ENCODE measurements at regions not wholly inside any gene's neighbourhood (a gene's known extent, or its start where the extent isn't known, plus 50 kb on each side); places are given as distances from the start of the nearest gene placed in this dataset.

DNA sequence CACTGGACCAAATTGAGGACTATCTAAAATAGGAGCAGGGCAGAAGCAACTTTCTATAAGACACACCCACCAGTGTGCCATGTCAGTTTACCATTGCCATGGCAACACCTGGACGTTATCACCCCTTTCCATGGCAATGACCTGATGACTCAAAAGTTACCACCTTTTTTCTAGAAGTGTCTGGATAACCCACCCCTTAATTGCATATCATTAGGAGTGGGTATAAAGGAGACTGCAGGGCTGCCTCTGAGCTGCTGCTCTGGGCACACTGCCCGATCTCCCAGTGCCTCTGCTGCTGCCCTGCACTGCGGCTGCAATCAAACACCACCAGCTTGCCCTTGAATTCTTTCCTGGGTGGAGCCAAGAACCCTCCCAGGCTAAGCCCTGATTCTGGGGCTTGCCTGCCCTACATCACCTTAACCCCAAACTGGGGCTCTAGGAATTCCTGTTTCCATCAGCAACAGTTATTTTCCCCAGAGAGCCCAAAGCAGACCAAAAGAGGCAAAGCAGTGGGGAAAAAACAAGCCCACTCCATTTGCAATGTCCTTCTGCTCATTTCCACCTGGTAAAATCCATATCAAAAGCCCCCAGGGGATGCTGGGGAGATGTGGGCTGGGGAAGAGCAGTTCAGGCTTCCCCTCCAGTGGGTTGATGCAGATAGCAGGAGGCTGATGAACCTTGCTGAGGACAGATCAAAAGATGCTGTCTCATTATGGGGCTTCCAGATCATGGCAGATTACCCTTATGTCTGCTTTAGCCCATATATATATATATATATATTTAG is 129.5 kb upstream of the NCOR2 start:
- H3K4me1 ChIP-seq (ENCODE audit: control insufficient read depth in 1 of 2, insufficient read depth in 2 of 2, low read length in 2 of 2), result peaks cover 0 to 3% of the 10 kb centered on the region in 2 donors
- H3K27me3 ChIP-seq (ENCODE audit: control insufficient read depth in 1 of 2, insufficient read depth in 2 of 2, low read length in 2 of 2), result no peaks in the 10 kb centered on the region
- H3K36me3 ChIP-seq (ENCODE audit: control insufficient read depth in 1 of 2, insufficient read depth in 2 of 2, low read length in 2 of 2), result no peaks in the 10 kb centered on the region
- no peak overlapping the region for H3K27ac ChIP-seq (ENCODE audit: low read depth, low read length)
- H3K9me3 ChIP-seq (ENCODE audit: control insufficient read depth in 1 of 2, low read length in 2 of 2), result peaks cover 0 to 8% of the 10 kb centered on the region in 2 donors
- no peak overlapping the region for H3K4me3 ChIP-seq (ENCODE audit: low read depth in 1 of 2, low read length in 2 of 2)
- no peak overlapping the region for H3K9ac ChIP-seq (ENCODE audit: low read depth in 1 of 2, low read length in 2 of 2)

DNA sequence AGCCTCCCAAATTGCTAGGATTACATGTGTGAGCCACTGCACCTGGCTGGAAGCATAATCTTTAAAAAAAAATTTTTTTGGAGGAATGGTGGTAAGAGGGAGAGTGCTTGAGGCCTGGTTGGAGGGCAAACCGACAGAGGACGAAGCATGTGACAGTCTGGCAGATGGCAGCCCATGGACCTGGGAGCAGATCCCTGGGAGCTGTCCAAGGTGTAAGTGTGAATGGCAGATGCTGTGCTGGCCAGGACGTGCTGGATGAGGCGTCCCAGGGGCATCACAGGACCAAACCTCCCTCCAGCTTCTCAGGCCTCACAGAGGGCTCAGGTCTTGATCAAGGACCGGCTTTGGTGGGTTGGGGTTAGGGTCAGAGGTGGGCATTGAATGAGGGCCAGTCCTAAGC is 128.4 kb upstream of the NCOR2 start:
- no peak overlapping the region for H3K27ac ChIP-seq (ENCODE audit: low read depth, low read length)
- H3K27me3 ChIP-seq (ENCODE audit: control insufficient read depth in 1 of 2, insufficient read depth in 2 of 2, low read length in 2 of 2), result no peaks in the 10 kb centered on the region
- no peak overlapping the region for H3K4me3 ChIP-seq (ENCODE audit: low read depth in 1 of 2, low read length in 2 of 2)
- H3K9me3 ChIP-seq (ENCODE audit: control insufficient read depth in 1 of 2, low read length in 2 of 2), result peaks cover 0 to 10% of the 10 kb centered on the region in 2 donors
- no peak overlapping the region for H3K9ac ChIP-seq (ENCODE audit: low read depth in 1 of 2, low read length in 2 of 2)
- no peaks in the 10 kb centered on the region for H3K36me3 ChIP-seq (ENCODE audit: control insufficient read depth in 1 of 2, insufficient read depth in 2 of 2, low read length in 2 of 2)
- H3K4me1 ChIP-seq (ENCODE audit: control insufficient read depth in 1 of 2, insufficient read depth in 2 of 2, low read length in 2 of 2), result peaks cover 0 to 3% of the 10 kb centered on the region in 2 donors

DNA sequence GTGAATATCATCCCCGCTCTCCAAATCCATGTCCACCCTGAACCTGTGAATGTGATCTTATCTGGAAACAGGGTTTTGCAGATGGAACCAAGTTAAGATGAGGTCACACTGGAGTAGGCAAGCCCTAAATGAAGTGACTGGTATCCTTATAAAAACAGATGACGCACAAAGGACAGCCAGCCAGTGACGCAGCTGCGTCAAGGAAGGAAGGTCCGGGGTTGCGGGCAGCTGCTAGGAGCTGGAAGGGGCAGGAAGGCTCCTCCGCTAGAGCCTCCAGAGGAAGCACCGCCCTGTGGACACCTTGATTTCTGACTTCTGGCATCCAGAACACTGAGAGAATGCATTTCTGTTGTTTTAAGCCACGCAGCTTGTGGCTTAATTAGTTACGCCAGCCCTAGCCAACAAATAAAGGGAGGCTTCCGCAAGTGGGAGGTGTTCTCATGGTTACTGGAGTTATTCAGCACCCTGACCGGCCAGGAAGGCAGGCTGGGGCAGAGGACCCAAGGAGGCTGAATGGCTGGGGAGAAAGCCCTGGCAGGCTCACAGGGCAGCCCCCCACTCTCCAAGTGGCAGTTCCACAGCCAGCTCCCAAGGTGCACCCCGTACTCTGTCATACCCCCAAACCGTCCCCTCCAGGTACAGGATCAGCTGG is 127.6 kb upstream of the NCOR2 start:
- Histone ChIP-seq H3K9ac (ENCODE audit: low read depth in 1 of 2, low read length in 2 of 2) (no peak overlapping the region), H3K4me3 (ENCODE audit: low read depth in 1 of 2, low read length in 2 of 2) (no peak overlapping the region), H3K9me3 (ENCODE audit: control insufficient read depth in 1 of 2, low read length in 2 of 2) (peaks cover 0 to 10% of the 10 kb centered on the region in 2 donors), H3K36me3 (ENCODE audit: control insufficient read depth in 1 of 2, insufficient read depth in 2 of 2, low read length in 2 of 2) (no peaks in the 10 kb centered on the region), H3K4me1 (ENCODE audit: control insufficient read depth in 1 of 2, insufficient read depth in 2 of 2, low read length in 2 of 2) (peaks cover 0 to 3% of the 10 kb centered on the region in 2 donors), H3K27me3 (ENCODE audit: control insufficient read depth in 1 of 2, insufficient read depth in 2 of 2, low read length in 2 of 2) (no peaks in the 10 kb centered on the region), H3K27ac (ENCODE audit: low read depth, low read length) (no peak overlapping the region)

DNA sequence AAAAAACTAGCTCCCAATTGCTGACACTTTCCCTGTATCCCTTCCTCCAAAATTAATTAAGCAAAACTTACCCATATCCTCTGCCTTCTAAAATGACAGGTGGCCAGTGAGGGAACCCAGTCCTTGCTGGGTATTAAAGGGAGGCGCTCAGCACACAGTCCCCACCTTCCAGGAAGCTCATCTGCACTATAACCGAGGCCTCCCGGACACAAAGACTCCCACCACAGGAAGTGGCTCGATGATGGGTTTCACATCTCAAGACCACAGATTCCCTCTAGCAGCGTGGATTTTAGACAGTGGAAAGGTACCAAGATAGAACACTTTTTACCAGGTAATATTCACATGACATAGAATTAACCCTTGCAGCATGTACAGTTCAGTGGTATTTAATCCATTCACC is 126.8 kb upstream of the NCOR2 start:
- Histone ChIP-seq H3K27ac (ENCODE audit: low read depth, low read length) (no peak overlapping the region), H3K4me1 (ENCODE audit: control insufficient read depth in 1 of 2, insufficient read depth in 2 of 2, low read length in 2 of 2) (peaks cover 0 to 3% of the 10 kb centered on the region in 2 donors)

DNA sequence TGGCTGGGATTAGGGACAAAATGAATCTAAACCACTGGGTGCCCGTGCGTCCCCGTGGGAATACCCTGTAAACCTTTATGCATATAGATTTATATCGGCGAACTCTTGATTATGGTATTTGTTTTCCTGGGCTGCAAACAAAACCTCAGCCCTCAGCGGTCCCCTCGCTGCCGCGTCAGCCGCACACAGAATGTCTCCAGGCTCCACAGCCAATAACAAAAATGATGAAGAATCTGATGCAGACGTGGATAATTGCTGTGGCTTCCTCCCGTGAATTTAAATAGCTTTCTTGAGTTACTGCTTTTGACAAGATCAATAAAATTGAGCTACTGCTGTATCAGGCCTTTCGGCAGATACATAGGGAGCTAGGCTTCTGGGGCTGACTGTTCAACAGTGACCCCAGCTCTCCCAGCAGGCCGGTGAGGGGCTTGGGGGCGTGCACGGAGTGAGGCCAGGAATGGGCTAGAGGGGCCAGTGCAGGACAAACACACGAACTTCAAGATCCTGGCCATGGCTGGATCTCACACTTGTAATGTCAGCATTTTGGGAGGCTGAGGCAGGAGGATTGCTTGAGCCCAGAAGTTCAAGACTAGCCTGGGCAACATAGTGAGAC is 125.8 kb upstream of the NCOR2 start:
- no peaks in the 10 kb centered on the region for H3K4me1 ChIP-seq (ENCODE audit: control insufficient read depth in 1 of 2, insufficient read depth in 2 of 2, low read length in 2 of 2)
- H3K27ac ChIP-seq (ENCODE audit: low read depth, low read length), result no peak overlapping the region
- H3K27me3 ChIP-seq (ENCODE audit: control insufficient read depth in 1 of 2, insufficient read depth in 2 of 2, low read length in 2 of 2), result peaks cover 0 to 3% of the 10 kb centered on the region in 2 donors
- H3K9me3 ChIP-seq (ENCODE audit: control insufficient read depth in 1 of 2, low read length in 2 of 2), result peaks cover 0 to 10% of the 10 kb centered on the region in 2 donors
- H3K36me3 ChIP-seq (ENCODE audit: control insufficient read depth in 1 of 2, insufficient read depth in 2 of 2, low read length in 2 of 2), result no peaks in the 10 kb centered on the region
- no peak overlapping the region for H3K4me3 ChIP-seq (ENCODE audit: low read depth in 1 of 2, low read length in 2 of 2)
- H3K9ac ChIP-seq (ENCODE audit: low read depth in 1 of 2, low read length in 2 of 2), result no peak overlapping the region

More for the DNA sequence above, 126.8 kb upstream of the NCOR2 start:
- no peaks in the 10 kb centered on the region for H3K36me3 ChIP-seq (ENCODE audit: control insufficient read depth in 1 of 2, insufficient read depth in 2 of 2, low read length in 2 of 2)
- peaks cover 0 to 10% of the 10 kb centered on the region in 2 donors for H3K9me3 ChIP-seq (ENCODE audit: control insufficient read depth in 1 of 2, low read length in 2 of 2)
- no peak overlapping the region for H3K9ac ChIP-seq (ENCODE audit: low read depth in 1 of 2, low read length in 2 of 2)
- no peaks in the 10 kb centered on the region for H3K27me3 ChIP-seq (ENCODE audit: control insufficient read depth in 1 of 2, insufficient read depth in 2 of 2, low read length in 2 of 2)
- H3K4me3 ChIP-seq (ENCODE audit: low read depth in 1 of 2, low read length in 2 of 2), result no peak overlapping the region

DNA sequence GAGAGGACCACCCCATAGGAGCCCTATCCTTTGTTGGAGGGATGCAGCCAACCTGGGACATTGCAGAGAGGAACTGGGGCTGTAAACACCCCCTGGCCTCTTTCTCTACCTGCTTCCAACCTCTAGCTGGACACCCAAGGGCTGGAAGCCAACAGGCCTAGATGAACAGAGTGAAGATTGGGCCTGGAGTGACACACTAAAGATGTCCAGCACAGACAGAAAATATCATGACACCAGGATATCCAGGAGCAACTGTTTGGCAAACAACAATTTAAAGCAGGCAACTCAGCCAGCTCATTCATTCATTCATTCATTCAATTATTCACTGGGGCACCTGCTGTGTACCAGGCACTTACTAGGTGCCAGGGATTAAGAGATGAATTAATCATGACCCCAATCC is 125.0 kb upstream of the NCOR2 start:
- H3K27ac ChIP-seq (ENCODE audit: low read depth, low read length), result no peak overlapping the region
- H3K4me1 ChIP-seq (ENCODE audit: control insufficient read depth in 1 of 2, insufficient read depth in 2 of 2, low read length in 2 of 2), result peaks cover 5 to 7% of the 10 kb centered on the region in 2 donors
- peaks cover 0 to 10% of the 10 kb centered on the region in 2 donors for H3K9me3 ChIP-seq (ENCODE audit: control insufficient read depth in 1 of 2, low read length in 2 of 2)
- H3K9ac ChIP-seq (ENCODE audit: low read depth in 1 of 2, low read length in 2 of 2), result no peak overlapping the region
- H3K27me3 ChIP-seq (ENCODE audit: control insufficient read depth in 1 of 2, insufficient read depth in 2 of 2, low read length in 2 of 2), result peaks cover 0 to 3% of the 10 kb centered on the region in 2 donors
- H3K36me3 ChIP-seq (ENCODE audit: control insufficient read depth in 1 of 2, insufficient read depth in 2 of 2, low read length in 2 of 2), result no peaks in the 10 kb centered on the region
- H3K4me3 ChIP-seq (ENCODE audit: low read depth in 1 of 2, low read length in 2 of 2), result no peak overlapping the region

DNA sequence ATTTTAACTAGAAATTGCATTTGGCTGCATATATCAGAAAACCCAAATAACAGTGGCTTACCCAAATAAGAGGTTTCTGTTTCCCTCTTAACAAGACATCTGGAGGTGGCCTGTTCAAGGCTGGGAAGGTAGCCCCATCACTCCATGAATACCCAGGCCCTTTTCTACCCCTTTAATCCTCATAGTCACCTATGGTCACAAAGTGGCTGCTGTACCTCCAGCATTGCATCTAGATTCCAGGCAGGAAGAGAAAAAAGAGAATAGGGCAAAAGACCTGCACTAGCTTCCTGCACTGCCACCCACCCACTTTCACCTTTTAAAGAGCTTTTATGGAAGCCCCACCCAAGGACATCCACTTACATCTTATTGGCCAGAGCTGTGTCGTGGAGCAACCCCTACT is 124.0 kb upstream of the NCOR2 start:
- H3K9ac ChIP-seq (ENCODE audit: low read depth in 1 of 2, low read length in 2 of 2), result no peak overlapping the region
- peaks cover 5 to 7% of the 10 kb centered on the region in 2 donors for H3K4me1 ChIP-seq (ENCODE audit: control insufficient read depth in 1 of 2, insufficient read depth in 2 of 2, low read length in 2 of 2)
- no peak overlapping the region for H3K4me3 ChIP-seq (ENCODE audit: low read depth in 1 of 2, low read length in 2 of 2)
- H3K27ac ChIP-seq (ENCODE audit: low read depth, low read length), result no peak overlapping the region
- H3K9me3 ChIP-seq (ENCODE audit: control insufficient read depth in 1 of 2, low read length in 2 of 2), result peaks cover 0 to 10% of the 10 kb centered on the region in 2 donors
- peaks cover 0 to 3% of the 10 kb centered on the region in 2 donors for H3K27me3 ChIP-seq (ENCODE audit: control insufficient read depth in 1 of 2, insufficient read depth in 2 of 2, low read length in 2 of 2)
- no peaks in the 10 kb centered on the region for H3K36me3 ChIP-seq (ENCODE audit: control insufficient read depth in 1 of 2, insufficient read depth in 2 of 2, low read length in 2 of 2)

DNA sequence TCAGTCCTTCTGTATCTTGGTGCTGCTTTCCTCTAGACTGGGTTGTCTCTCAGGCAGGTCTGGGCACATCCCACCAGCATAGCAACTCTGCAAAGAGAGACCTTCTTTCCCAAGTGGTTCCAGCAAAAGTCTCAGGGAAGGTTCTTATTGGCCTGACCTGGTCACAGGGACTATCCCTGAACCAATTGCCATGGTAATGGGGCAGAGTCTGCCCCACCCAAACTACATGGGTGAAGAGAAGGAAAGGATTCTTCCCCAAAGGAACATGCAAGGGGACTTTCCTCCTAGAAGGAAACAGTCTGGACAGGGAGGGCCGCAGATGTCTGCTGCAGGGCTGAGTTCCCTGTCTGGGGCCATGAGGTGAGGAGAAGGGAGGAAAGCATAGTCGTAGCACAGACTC is 122.2 kb upstream of the NCOR2 start:
- Histone ChIP-seq H3K36me3 (ENCODE audit: control insufficient read depth in 1 of 2, insufficient read depth in 2 of 2, low read length in 2 of 2) (no peaks in the 10 kb centered on the region), H3K4me1 (ENCODE audit: control insufficient read depth in 1 of 2, insufficient read depth in 2 of 2, low read length in 2 of 2) (peaks cover 12 to 21% of the 10 kb centered on the region in 2 donors), H3K27ac (ENCODE audit: low read depth, low read length) (no peak overlapping the region)

DNA sequence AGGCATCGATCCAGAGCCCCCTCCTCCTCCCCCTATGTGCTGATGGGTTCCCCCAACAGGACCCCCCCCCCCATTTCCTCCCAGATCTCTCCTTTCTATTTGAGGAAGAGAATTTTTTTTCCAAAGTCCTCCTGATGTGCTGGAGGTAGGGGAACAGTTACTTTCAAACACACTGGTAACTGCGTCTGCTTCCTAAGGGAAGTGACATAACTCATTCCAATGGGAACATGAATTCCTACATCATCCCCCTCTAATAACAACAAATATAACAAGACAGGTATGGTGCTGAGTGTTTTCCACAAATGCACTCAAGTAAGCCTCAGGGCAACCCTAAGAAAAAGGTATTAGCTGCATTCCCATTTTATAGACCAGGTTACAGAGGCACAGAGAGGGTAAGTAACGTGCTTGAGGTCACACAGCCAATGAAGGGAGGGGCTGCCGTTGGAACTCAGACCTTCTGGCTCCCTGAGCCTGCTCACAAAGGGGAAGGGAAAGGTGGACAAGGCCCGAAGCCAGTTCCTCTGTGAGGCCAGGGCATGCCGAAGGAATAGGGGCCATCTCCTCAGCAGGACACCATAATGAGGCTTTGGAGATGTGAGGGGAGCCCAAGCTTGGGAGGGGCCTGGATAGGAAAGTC is 121.1 kb upstream of the NCOR2 start:
- no peak overlapping the region for H3K4me3 ChIP-seq (ENCODE audit: low read depth in 1 of 2, low read length in 2 of 2)
- no peak overlapping the region for H3K9ac ChIP-seq (ENCODE audit: low read depth in 1 of 2, low read length in 2 of 2)
- peaks cover 0 to 10% of the 10 kb centered on the region in 2 donors for H3K9me3 ChIP-seq (ENCODE audit: control insufficient read depth in 1 of 2, low read length in 2 of 2)
- H3K27ac ChIP-seq (ENCODE audit: low read depth, low read length), result no peak overlapping the region
- H3K27me3 ChIP-seq (ENCODE audit: control insufficient read depth in 1 of 2, insufficient read depth in 2 of 2, low read length in 2 of 2), result peaks cover 0 to 3% of the 10 kb centered on the region in 2 donors
- H3K4me1 ChIP-seq (ENCODE audit: control insufficient read depth in 1 of 2, insufficient read depth in 2 of 2, low read length in 2 of 2), result peaks cover 14 to 21% of the 10 kb centered on the region in 2 donors
- H3K36me3 ChIP-seq (ENCODE audit: control insufficient read depth in 1 of 2, insufficient read depth in 2 of 2, low read length in 2 of 2), result no peaks in the 10 kb centered on the region

More for the DNA sequence above, 122.2 kb upstream of the NCOR2 start:
- no peak overlapping the region for H3K9ac ChIP-seq (ENCODE audit: low read depth in 1 of 2, low read length in 2 of 2)
- H3K9me3 ChIP-seq (ENCODE audit: control insufficient read depth in 1 of 2, low read length in 2 of 2), result peaks cover 0 to 10% of the 10 kb centered on the region in 2 donors
- no peak overlapping the region for H3K4me3 ChIP-seq (ENCODE audit: low read depth in 1 of 2, low read length in 2 of 2)
- H3K27me3 ChIP-seq (ENCODE audit: control insufficient read depth in 1 of 2, insufficient read depth in 2 of 2, low read length in 2 of 2), result peaks cover 0 to 3% of the 10 kb centered on the region in 2 donors
